Endothelial cell of umbilical vein (primary cell): ENCODE measurements at regions not wholly inside any gene's neighbourhood (a gene's known extent, or its start where the extent isn't known, plus 50 kb on each side); places are given as distances from the start of the nearest gene placed in this dataset.

Experiments used
- CTCF ChIP-seq, 2 donors: IDR thresholded peaks; 1 replicate in 1 of 2; 2 replicates in 1 of 2; pipeline ENCODE4 v1.5.1; 2011; ENCODE audit warnings: low read length in 2 of 2, mild to moderate bottlenecking in 2 of 2, moderate library complexity in 2 of 2, control low read depth in 1 of 2, inconsistent platforms in 1 of 2, low read depth in 1 of 2; ENCODE audit not compliant: insufficient read depth in 1 of 2; ENCODE audit errors: extremely low read depth in 1 of 2
- POLR2AphosphoS5 ChIP-seq: IDR thresholded peaks from 2 replicates; pipeline ENCODE4 v1.6.1; 2012; ENCODE audit warnings: low read depth, mild to moderate bottlenecking, control low read depth, low read length, moderate library complexity; ENCODE audit not compliant: insufficient read depth
- TF ChIP-seq, protein P1 (sequence below): IDR thresholded peaks from 2 replicates; pipeline ENCODE4 v1.6.1; 2011; ENCODE audit not compliant: insufficient read depth, insufficient read length

- TF ChIP-seq CTCF (IDR thresholded peaks at IDR 0.05; ENCODE audit: extremely low read depth in 1 of 2, insufficient read depth in 1 of 2, low read depth in 1 of 2, low read length in 2 of 2) (no peak), POLR2AphosphoS5 (no peak)
- TF ChIP-seq, protein P1, sequence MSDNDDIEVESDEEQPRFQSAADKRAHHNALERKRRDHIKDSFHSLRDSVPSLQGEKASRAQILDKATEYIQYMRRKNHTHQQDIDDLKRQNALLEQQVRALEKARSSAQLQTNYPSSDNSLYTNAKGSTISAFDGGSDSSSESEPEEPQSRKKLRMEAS: no peak
Observed at GRCh38 chr2:153222231-153223165, 256.1 kb downstream of the RPRM start.
